ENCODE measurements at regions not wholly inside any gene's neighbourhood (a gene's known extent, or its start where the extent isn't known, plus 50 kb on each side); places are given as distances from the start of the nearest gene placed in this dataset.

- no peaks in the 10 kb centered on the region for H3K36me3 ChIP-seq
- TF ChIP-seq POLR2AphosphoS5 (IDR thresholded peaks at IDR 0.05) (no peak), CTCF (IDR thresholded peaks at IDR 0.05) (no peak), POLR2A (IDR thresholded peaks at IDR 0.05) (no peak)
- H3K4me1 ChIP-seq: no peaks in the 10 kb centered on the region
- DNase-seq (ENCODE audit: low spot score in 2 of 2): no peak
- no peak overlapping the region for H3K4me3 ChIP-seq
- H3K27ac ChIP-seq: no peak overlapping the region
- no peaks in the 10 kb centered on the region for H3K9me3 ChIP-seq
- intact Hi-C loops (cut with DNase I; ENCODE audit: low total_unique reads): no loop called here
- H3K27me3 ChIP-seq: no peaks in the 10 kb centered on the region
These were observed 385.1 kb downstream of the LMX1A start for GRCh38 chr1:164971391-164971790.

GRCh38 chr1:164969253-164969652 lies 387.3 kb downstream of the LMX1A start:
- no peaks in the 10 kb centered on the region for H3K9me3 ChIP-seq
- H3K27me3 ChIP-seq: no peaks in the 10 kb centered on the region
- intact Hi-C loops (cut with DNase I; ENCODE audit: low total_unique reads): no loop called here
- no peaks in the 10 kb centered on the region for H3K4me1 ChIP-seq
- H3K4me3 ChIP-seq: no peak overlapping the region
- no peak for DNase-seq (ENCODE audit: low spot score in 2 of 2)
- no peaks in the 10 kb centered on the region for H3K36me3 ChIP-seq
- no peak overlapping the region for H3K27ac ChIP-seq
- TF ChIP-seq POLR2AphosphoS5 (IDR thresholded peaks at IDR 0.05): no peak
- no peak for TF ChIP-seq CTCF (IDR thresholded peaks at IDR 0.05)
- no peak for TF ChIP-seq POLR2A (IDR thresholded peaks at IDR 0.05)

GRCh38 chr1:164967300-164967699 lies 389.2 kb downstream of the LMX1A start:
- TF ChIP-seq CTCF (IDR thresholded peaks at IDR 0.05): no peak
- TF ChIP-seq POLR2A (IDR thresholded peaks at IDR 0.05): no peak
- TF ChIP-seq POLR2AphosphoS5 (IDR thresholded peaks at IDR 0.05): no peak
- Histone ChIP-seq H3K9me3 (no peaks in the 10 kb centered on the region), H3K4me1 (no peaks in the 10 kb centered on the region), H3K4me3 (no peak overlapping the region), H3K27ac (no peak overlapping the region), H3K27me3 (no peaks in the 10 kb centered on the region), H3K36me3 (no peaks in the 10 kb centered on the region)
- intact Hi-C loops (cut with DNase I; ENCODE audit: low total_unique reads): no loop called here
- no peak for DNase-seq (ENCODE audit: low spot score in 2 of 2)

- no peak for DNase-seq (ENCODE audit: low spot score in 2 of 2)
- no peak overlapping the region for H3K4me3 ChIP-seq
- H3K27ac ChIP-seq: no peak overlapping the region
- no peaks in the 10 kb centered on the region for H3K9me3 ChIP-seq
- no peaks in the 10 kb centered on the region for H3K4me1 ChIP-seq
- no peaks in the 10 kb centered on the region for H3K36me3 ChIP-seq
- no peaks in the 10 kb centered on the region for H3K27me3 ChIP-seq
- intact Hi-C loops (cut with DNase I; ENCODE audit: low total_unique reads): no loop called here
- TF ChIP-seq POLR2AphosphoS5 (IDR thresholded peaks at IDR 0.05): no peak
- no peak for TF ChIP-seq CTCF (IDR thresholded peaks at IDR 0.05)
- no peak for TF ChIP-seq POLR2A (IDR thresholded peaks at IDR 0.05)
These were observed 394.8 kb downstream of the LMX1A start for GRCh38 chr1:164961715-164962114.

GRCh38 chr1:164958982-164959768 lies 397.3 kb downstream of the LMX1A start:
- intact Hi-C loops (cut with DNase I; ENCODE audit: low total_unique reads): no loop called here
- no peak for TF ChIP-seq POLR2A (IDR thresholded peaks at IDR 0.05)
- TF ChIP-seq POLR2AphosphoS5 (IDR thresholded peaks at IDR 0.05): peak; percentile 14 to 95 (median 39)
- no peak for TF ChIP-seq CTCF (IDR thresholded peaks at IDR 0.05)
- H3K4me1 ChIP-seq: no peaks in the 10 kb centered on the region
- no peak for DNase-seq (ENCODE audit: low spot score in 2 of 2)
- H3K9me3 ChIP-seq: no peaks in the 10 kb centered on the region
- H3K4me3 ChIP-seq: no peak overlapping the region
- H3K27ac ChIP-seq: peak overlapping the region; percentile 25 to 75
- H3K36me3 ChIP-seq: no peaks in the 10 kb centered on the region
- no peaks in the 10 kb centered on the region for H3K27me3 ChIP-seq
